Spleen (tissue), 7 donors: ENCODE measurements at regions not wholly inside any gene's neighbourhood (a gene's known extent, or its start where the extent isn't known, plus 50 kb on each side); places are given as distances from the start of the nearest gene placed in this dataset.

Experiments used
- POLR2AphosphoS5 ChIP-seq, 3 donors: sonication (generic); formaldehyde crosslinking; IDR thresholded peaks; one replicate each; pipeline ENCODE4 v1.5.1; 2017; ENCODE audit warnings: antibody characterized with exemption in 3 of 3
- TF ChIP-seq, protein P1 (sequence below), 11 experiments: fragments of 200-600 bp in 7 of 11; fragments of 450-650 bp in 4 of 11; sonication (generic) in 4 of 11; IDR thresholded peaks in 8 of 11; conservative IDR thresholded peaks in 3 of 11; 1 replicate in 7 of 11; 2 replicates in 4 of 11; pipeline versions ENCODE4 v1.4.0 to v1.8.0; 2016 to 2021; ENCODE audit warnings: antibody characterized with exemption in 11 of 11, inconsistent platforms in 4 of 11, mild to moderate bottlenecking in 1 of 11
- donor health status: DM: no; HTN: no; CAD: no; lungs with moderate emphysema.
- donor health status: DM: no; HTN: no; CAD: no.
- donor health status: DM: no; HTN: no; CAD: no.

DNA sequence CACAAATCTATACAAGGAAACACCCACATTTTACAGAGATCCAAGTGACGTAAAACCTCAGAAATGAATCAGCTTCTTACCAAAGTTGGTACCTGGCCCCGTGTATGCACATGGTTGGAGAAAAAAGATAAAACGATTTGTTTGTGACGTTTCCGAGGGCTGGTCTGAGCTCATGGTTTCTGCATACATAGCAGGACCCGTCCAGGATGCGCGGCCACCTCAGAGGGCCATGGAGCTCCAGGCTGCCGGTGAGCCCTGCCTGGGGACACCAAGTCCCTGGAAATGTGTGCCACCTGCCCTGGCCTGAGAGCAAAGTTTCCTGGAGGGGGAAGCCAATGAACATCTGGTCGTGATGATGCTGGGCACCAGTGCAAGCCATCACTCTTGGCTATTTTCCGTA is 402.6 kb upstream of the MKI67 start:
- TF ChIP-seq, protein P1, sequence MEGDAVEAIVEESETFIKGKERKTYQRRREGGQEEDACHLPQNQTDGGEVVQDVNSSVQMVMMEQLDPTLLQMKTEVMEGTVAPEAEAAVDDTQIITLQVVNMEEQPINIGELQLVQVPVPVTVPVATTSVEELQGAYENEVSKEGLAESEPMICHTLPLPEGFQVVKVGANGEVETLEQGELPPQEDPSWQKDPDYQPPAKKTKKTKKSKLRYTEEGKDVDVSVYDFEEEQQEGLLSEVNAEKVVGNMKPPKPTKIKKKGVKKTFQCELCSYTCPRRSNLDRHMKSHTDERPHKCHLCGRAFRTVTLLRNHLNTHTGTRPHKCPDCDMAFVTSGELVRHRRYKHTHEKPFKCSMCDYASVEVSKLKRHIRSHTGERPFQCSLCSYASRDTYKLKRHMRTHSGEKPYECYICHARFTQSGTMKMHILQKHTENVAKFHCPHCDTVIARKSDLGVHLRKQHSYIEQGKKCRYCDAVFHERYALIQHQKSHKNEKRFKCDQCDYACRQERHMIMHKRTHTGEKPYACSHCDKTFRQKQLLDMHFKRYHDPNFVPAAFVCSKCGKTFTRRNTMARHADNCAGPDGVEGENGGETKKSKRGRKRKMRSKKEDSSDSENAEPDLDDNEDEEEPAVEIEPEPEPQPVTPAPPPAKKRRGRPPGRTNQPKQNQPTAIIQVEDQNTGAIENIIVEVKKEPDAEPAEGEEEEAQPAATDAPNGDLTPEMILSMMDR (IDR thresholded peaks at IDR 0.05 in 8 of 11, conservative IDR thresholded peaks at IDR 0.05 in 3 of 11): no peak
- no peak for TF ChIP-seq POLR2AphosphoS5 (IDR thresholded peaks at IDR 0.05)
